ENCODE measurements at regions not wholly inside any gene's neighbourhood (a gene's known extent, or its start where the extent isn't known, plus 50 kb on each side); places are given as distances from the start of the nearest gene placed in this dataset.

DNA sequence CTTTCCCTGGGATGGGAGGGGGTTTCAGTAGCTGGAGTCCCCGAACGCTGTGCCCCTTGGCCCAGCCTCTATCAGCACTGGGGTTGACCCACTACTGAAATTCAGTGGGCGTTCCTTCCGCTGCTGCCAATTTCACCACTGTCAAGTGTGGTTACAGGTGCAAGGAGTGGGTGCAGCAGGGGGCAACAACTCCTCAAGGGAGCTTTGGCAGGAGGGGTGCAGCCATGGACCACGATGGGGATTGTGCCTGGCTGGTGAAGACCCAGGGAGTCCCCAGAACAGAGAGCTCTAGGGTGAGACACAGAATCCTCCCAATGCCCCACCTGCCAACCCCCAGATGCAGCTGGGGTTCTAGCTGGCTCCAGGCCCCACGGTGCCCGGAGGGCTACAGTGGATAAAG, 123.5 kb upstream of the SDK2 start (continued):
- TF ChIP-seq, protein P1, sequence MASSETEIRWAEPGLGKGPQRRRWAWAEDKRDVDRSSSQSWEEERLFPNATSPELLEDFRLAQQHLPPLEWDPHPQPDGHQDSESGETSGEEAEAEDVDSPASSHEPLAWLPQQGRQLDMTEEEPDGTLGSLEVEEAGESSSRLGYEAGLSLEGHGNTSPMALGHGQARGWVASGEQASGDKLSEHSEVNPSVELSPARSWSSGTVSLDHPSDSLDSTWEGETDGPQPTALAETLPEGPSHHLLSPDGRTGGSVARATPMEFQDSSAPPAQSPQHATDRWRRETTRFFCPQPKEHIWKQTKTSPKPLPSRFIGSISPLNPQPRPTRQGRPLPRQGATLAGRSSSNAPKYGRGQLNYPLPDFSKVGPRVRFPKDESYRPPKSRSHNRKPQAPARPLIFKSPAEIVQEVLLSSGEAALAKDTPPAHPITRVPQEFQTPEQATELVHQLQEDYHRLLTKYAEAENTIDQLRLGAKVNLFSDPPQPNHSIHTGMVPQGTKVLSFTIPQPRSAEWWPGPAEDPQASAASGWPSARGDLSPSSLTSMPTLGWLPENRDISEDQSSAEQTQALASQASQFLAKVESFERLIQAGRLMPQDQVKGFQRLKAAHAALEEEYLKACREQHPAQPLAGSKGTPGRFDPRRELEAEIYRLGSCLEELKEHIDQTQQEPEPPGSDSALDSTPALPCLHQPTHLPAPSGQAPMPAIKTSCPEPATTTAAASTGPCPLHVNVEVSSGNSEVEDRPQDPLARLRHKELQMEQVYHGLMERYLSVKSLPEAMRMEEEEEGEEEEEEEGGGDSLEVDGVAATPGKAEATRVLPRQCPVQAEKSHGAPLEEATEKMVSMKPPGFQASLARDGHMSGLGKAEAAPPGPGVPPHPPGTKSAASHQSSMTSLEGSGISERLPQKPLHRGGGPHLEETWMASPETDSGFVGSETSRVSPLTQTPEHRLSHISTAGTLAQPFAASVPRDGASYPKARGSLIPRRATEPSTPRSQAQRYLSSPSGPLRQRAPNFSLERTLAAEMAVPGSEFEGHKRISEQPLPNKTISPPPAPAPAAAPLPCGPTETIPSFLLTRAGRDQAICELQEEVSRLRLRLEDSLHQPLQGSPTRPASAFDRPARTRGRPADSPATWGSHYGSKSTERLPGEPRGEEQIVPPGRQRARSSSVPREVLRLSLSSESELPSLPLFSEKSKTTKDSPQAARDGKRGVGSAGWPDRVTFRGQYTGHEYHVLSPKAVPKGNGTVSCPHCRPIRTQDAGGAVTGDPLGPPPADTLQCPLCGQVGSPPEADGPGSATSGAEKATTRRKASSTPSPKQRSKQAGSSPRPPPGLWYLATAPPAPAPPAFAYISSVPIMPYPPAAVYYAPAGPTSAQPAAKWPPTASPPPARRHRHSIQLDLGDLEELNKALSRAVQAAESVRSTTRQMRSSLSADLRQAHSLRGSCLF (CRISPR knock-in tag; IDR thresholded peaks at IDR 0.05; ENCODE audit: borderline replicate concordance): no peak
- TF ChIP-seq KDM5A (IDR thresholded peaks at IDR 0.05; ENCODE audit: borderline replicate concordance, low read length) (no peak), GTF2F1 (IDR thresholded peaks at IDR 0.05; ENCODE audit: low read length) (no peak), HNRNPL (IDR thresholded peaks at IDR 0.05; ENCODE audit: low read depth, low read length) (no peak), TEF (CRISPR knock-in tag; IDR thresholded peaks at IDR 0.05) (no peak)

DNA sequence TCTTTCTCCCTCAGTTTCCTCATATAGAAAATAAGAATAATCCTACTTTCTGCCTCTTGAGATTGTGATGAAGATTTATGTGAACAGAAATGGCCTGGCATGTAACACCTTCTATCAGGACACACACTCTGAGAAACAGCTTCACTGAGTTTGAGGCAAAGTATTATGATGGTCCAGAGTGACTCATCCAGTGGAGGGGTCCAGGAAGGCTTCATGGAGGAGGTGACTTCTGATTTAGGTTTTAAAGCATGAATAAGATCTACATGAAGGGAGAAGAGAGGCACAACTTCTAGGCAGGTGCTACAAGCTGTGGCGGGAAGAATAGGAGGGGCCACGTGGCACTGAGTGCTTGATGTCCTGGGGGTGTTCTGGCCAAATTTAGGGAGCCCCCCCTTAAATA, 124.4 kb upstream of the SDK2 start:
- BruUV-seq (replicated peaks): no TSS peak
- no peaks in the 10 kb centered on the region for H3K9me3 ChIP-seq (ENCODE audit: low read length)
- H2AFZ ChIP-seq (ENCODE audit: low read length): no peak overlapping the region
- H3K9ac ChIP-seq (ENCODE audit: insufficient read depth, low read depth, low read length): no peak overlapping the region
- no peak overlapping the region for H3K27ac ChIP-seq (ENCODE audit: extremely low read length, insufficient read depth, low read length)
- no peak for ATAC-seq
- H4K20me1 ChIP-seq (ENCODE audit: insufficient read depth, low read length): no peaks in the 10 kb centered on the region
- FAIRE-seq: no peak
- no peak overlapping the region for H3K4me2 ChIP-seq (ENCODE audit: low read depth, low read length)
- POLR2A ChIA-PET: no interaction called here
- no peak for TF ChIP-seq MEIS2 (CRISPR knock-in tag; IDR thresholded peaks at IDR 0.05)
- TF ChIP-seq ZNF235 (CRISPR knock-in tag; IDR thresholded peaks at IDR 0.05; ENCODE audit: borderline replicate concordance): no peak
- TF ChIP-seq RFXAP (CRISPR knock-in tag; IDR thresholded peaks at IDR 0.05; ENCODE audit: borderline replicate concordance): no peak
- TF ChIP-seq DNMT1 (CRISPR knock-in tag; IDR thresholded peaks at IDR 0.05): no peak
- TF ChIP-seq SMARCC2 (IDR thresholded peaks at IDR 0.05): no peak
- no peak for TF ChIP-seq ZNF496 (CRISPR knock-in tag; IDR thresholded peaks at IDR 0.05; ENCODE audit: insufficient replicate concordance)
- TF ChIP-seq, protein P2, sequence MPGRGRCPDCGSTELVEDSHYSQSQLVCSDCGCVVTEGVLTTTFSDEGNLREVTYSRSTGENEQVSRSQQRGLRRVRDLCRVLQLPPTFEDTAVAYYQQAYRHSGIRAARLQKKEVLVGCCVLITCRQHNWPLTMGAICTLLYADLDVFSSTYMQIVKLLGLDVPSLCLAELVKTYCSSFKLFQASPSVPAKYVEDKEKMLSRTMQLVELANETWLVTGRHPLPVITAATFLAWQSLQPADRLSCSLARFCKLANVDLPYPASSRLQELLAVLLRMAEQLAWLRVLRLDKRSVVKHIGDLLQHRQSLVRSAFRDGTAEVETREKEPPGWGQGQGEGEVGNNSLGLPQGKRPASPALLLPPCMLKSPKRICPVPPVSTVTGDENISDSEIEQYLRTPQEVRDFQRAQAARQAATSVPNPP (CRISPR knock-in tag; IDR thresholded peaks at IDR 0.05): no peak
- no peak for TF ChIP-seq ZNF607 (CRISPR knock-in tag; IDR thresholded peaks at IDR 0.05; ENCODE audit: borderline replicate concordance)
- no peak for TF ChIP-seq ZNF33B (CRISPR knock-in tag; IDR thresholded peaks at IDR 0.05)
- CTCF ChIA-PET (ENCODE audit: low intra/inter-chr PET ratio, low total read pairs): no interaction called here
- DNase-seq (ENCODE audit: low spot score): no peak
- H3K79me2 ChIP-seq (ENCODE audit: insufficient read depth, low read length): no peaks in the 10 kb centered on the region
- H3K36me3 ChIP-seq (replicated peaks in 1 of 2; ENCODE audit: control insufficient read depth in 1 of 2, insufficient read depth in 2 of 2, low read length in 2 of 2): no peaks in the 10 kb centered on the region
- intact Hi-C loops (cut with micrococcal nuclease; ENCODE audit: unreplicated experiment) (no loop called here), in situ Hi-C loops (cut with HindIII; ENCODE audit: extremely low pct_ligation_motif_present, low pct_unique_long_range_greater_than_20kb) (no loop called here)
- H3K4me1 ChIP-seq (ENCODE audit: insufficient read depth, low read length): peaks cover 10% of the 10 kb centered on the region; the same call in 1 of the 2 replicates
- H3K4me3 ChIP-seq (replicated peaks in 1 of 3; ENCODE audit: insufficient read depth in 1 of 3, low read depth in 2 of 3, low read length in 3 of 3): no peak overlapping the region
- WGBS (ENCODE audit: low lambda C conversion rate): 25% methylated on average over 2 of the region's 2 CpGs
- peaks cover 2 to 6% of the 10 kb centered on the region in 2 experiments; a peak in 3 of 5 replicates for H3K27me3 ChIP-seq (ENCODE audit: control insufficient read depth in 1 of 2, insufficient read depth in 2 of 2, low read length in 2 of 2)

Data from HepG2 (cell line).